GM12878 (cell line): ENCODE measurements at regions not wholly inside any gene's neighbourhood (a gene's known extent, or its start where the extent isn't known, plus 50 kb on each side); places are given as distances from the start of the nearest gene placed in this dataset.

Experiments
- FOS ChIP-seq: IDR thresholded peaks from 3 replicates; pipeline ENCODE4 v1.6.1; 2011; ENCODE audit warnings: borderline replicate concordance; ENCODE audit not compliant: insufficient read length; ENCODE audit errors: extremely low read depth
- STAT1 ChIP-seq: fragments of 450-650 bp; conservative IDR thresholded peaks from 2 replicates; pipeline ENCODE4 v1.6.1; 2014; ENCODE audit warnings: antibody characterized with exemption, mild to moderate bottlenecking
- SUPT20H ChIP-seq: IDR thresholded peaks from 2 replicates; pipeline ENCODE4 v1.6.1; 2011; ENCODE audit warnings: low read depth, mild to moderate bottlenecking, low read length, moderate library complexity, borderline replicate concordance; ENCODE audit not compliant: control insufficient read depth
- TF ChIP-seq, protein P1 (sequence below): IDR thresholded peaks from 2 replicates; pipeline ENCODE4 v1.6.1; 2012; ENCODE audit warnings: low read depth, low read length, improper control_type of control experiment

DNA sequence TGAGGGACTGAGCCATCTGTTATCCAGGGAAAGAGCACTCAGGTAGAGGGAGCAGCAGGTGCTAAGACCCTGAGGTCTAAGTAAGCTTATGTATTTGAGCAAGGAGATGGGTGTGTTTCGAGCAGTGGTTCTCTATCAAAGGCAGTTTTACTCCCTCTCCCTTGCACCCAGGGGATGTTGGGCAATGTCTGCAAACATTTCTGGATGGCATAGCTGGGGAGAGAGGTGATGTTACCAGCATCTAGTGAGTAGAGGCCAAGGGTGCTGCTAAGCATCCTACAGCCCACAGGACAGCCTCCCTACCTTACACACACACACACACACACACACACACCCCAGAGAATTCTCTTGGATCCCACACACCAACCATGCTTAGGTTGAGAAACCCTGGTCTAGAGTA lies 221.0 kb upstream of the PWP1 start:
- TF ChIP-seq FOS, result no peak
- no peak for TF ChIP-seq STAT1
- TF ChIP-seq, protein P1, sequence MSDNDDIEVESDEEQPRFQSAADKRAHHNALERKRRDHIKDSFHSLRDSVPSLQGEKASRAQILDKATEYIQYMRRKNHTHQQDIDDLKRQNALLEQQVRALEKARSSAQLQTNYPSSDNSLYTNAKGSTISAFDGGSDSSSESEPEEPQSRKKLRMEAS, result no peak
- TF ChIP-seq SUPT20H, result no peak
